BE2C (cell line): ENCODE measurements at regions not wholly inside any gene's neighbourhood (a gene's known extent, or its start where the extent isn't known, plus 50 kb on each side); places are given as distances from the start of the nearest gene placed in this dataset.

ENCODE experiments used
- DNase-seq: peaks from one replicate; pipeline ENCODE4 v3.0.0-alpha.2; 2020
- H3K27me3 ChIP-seq: fragments of 250-450 bp; sonication (Bioruptor Pico); 2 replicates; pipeline ENCODE4 v1.5.1; 2020; ENCODE audit warnings: mild to moderate bottlenecking
- H3K36me3 ChIP-seq: fragments of 250-450 bp; sonication (Bioruptor Pico); 2 replicates; pipeline ENCODE4 v1.5.1; 2020; ENCODE audit warnings: mild to moderate bottlenecking
- H3K4me1 ChIP-seq: fragments of 250-450 bp; sonication (Bioruptor Pico); 2 replicates; pipeline ENCODE4 v1.5.1; 2020
- H3K4me3 ChIP-seq: 2 replicates; pipeline ENCODE4 v1.5.1; 2011; ENCODE audit warnings: low read depth, low read length
- H3K9me3 ChIP-seq: fragments of 250-450 bp; sonication (Bioruptor Pico); 2 replicates; pipeline ENCODE4 v1.5.1; 2020
- CTCF ChIP-seq: IDR thresholded peaks from 2 replicates; pipeline ENCODE4 v1.5.1; 2012; ENCODE audit warnings: mild to moderate bottlenecking, low read depth, low read length

- DNase-seq = no peak
- Histone ChIP-seq H3K9me3 (no peaks in the 10 kb centered on the region), H3K36me3 (no peaks in the 10 kb centered on the region), H3K4me3 (no peak overlapping the region), H3K4me1 (peaks cover 11% of the 10 kb centered on the region), H3K27me3 (no peaks in the 10 kb centered on the region)
- no peak for TF ChIP-seq CTCF
Measured at GRCh38 chr13:104160536-104160935, 1094.3 kb upstream of the SLC10A2 start.

GRCh38 chr13:104143760-104144416 lies 1077.7 kb upstream of the SLC10A2 start:
- no peak for TF ChIP-seq CTCF
- Histone ChIP-seq H3K36me3 (no peaks in the 10 kb centered on the region), H3K9me3 (no peaks in the 10 kb centered on the region), H3K4me3 (no peak overlapping the region), H3K27me3 (no peaks in the 10 kb centered on the region), H3K4me1 (peaks cover 7% of the 10 kb centered on the region)
- DNase-seq = no peak

GRCh38 chr13:104140552-104140951 lies 1074.3 kb upstream of the SLC10A2 start:
- peaks cover under 1% of the 10 kb centered on the region for H3K4me1 ChIP-seq
- no peak for TF ChIP-seq CTCF
- no peaks in the 10 kb centered on the region for H3K27me3 ChIP-seq
- H3K4me3 ChIP-seq = no peak overlapping the region
- no peaks in the 10 kb centered on the region for H3K36me3 ChIP-seq
- H3K9me3 ChIP-seq = no peaks in the 10 kb centered on the region
- no peak for DNase-seq

GRCh38 chr13:104137416-104137815 lies 1071.2 kb upstream of the SLC10A2 start:
- H3K36me3 ChIP-seq = no peaks in the 10 kb centered on the region
- H3K9me3 ChIP-seq = no peaks in the 10 kb centered on the region
- H3K4me1 ChIP-seq = peaks cover 2% of the 10 kb centered on the region
- H3K4me3 ChIP-seq = no peak overlapping the region
- no peak for TF ChIP-seq CTCF
- no peak for DNase-seq
- no peaks in the 10 kb centered on the region for H3K27me3 ChIP-seq

- Histone ChIP-seq H3K9me3 (no peaks in the 10 kb centered on the region), H3K4me3 (no peak overlapping the region), H3K4me1 (peaks cover 2% of the 10 kb centered on the region), H3K27me3 (no peaks in the 10 kb centered on the region), H3K36me3 (no peaks in the 10 kb centered on the region)
- no peak for DNase-seq
- no peak for TF ChIP-seq CTCF
Measured at GRCh38 chr13:104132849-104133248, 1066.6 kb upstream of the SLC10A2 start.

- no peaks in the 10 kb centered on the region for H3K27me3 ChIP-seq
- H3K4me1 ChIP-seq = no peaks in the 10 kb centered on the region
- no peak for TF ChIP-seq CTCF
- H3K4me3 ChIP-seq = no peak overlapping the region
- H3K9me3 ChIP-seq = peaks cover 3% of the 10 kb centered on the region
- DNase-seq = no peak
- H3K36me3 ChIP-seq = no peaks in the 10 kb centered on the region
Measured at GRCh38 chr13:104114101-104114500, 1047.9 kb upstream of the SLC10A2 start.
